ENCODE measurements at regions not wholly inside any gene's neighbourhood (a gene's known extent, or its start where the extent isn't known, plus 50 kb on each side); places are given as distances from the start of the nearest gene placed in this dataset.

DNA sequence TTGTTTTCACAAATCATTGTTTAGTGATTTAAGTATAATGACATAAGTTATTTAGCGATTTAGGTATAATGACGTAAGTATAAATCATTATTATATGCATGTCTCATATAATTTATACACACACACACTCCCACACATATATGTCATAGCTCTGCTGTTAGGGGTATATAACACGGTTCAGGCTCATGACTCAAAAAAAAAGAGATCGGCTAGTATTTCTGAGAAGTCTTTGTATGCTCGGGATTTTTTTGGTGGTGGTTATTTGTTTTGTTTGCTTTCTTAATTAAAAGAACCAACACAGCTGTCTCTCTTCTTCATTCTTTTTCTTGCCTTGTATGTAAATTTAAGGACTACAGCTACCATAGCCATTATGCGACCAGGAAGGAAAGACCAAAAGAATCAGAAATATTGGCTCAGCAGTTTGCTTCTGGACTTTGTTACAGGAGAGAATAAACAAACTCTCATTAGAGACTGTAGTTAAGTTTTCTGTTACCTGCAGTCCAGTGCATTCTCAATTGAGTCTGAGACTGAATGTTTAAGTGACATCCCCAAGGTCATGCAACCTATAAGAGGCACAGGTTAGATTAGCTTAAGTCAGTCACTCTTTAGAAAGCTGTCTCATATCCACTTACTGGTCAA is 83.2 kb upstream of the NREP start:
- Histone ChIP-seq H3K36me3 (no peaks in the 10 kb centered on the region), H3K27me3 (no peaks in the 10 kb centered on the region), H3K9me3 (no peaks in the 10 kb centered on the region), H3K27ac (no peak overlapping the region), H3K4me1 (peaks cover 0 to 14% (median 0%) of the 10 kb centered on the region in 4 donors), H3K4me3 (no peak overlapping the region)
- TF ChIP-seq, protein P1, sequence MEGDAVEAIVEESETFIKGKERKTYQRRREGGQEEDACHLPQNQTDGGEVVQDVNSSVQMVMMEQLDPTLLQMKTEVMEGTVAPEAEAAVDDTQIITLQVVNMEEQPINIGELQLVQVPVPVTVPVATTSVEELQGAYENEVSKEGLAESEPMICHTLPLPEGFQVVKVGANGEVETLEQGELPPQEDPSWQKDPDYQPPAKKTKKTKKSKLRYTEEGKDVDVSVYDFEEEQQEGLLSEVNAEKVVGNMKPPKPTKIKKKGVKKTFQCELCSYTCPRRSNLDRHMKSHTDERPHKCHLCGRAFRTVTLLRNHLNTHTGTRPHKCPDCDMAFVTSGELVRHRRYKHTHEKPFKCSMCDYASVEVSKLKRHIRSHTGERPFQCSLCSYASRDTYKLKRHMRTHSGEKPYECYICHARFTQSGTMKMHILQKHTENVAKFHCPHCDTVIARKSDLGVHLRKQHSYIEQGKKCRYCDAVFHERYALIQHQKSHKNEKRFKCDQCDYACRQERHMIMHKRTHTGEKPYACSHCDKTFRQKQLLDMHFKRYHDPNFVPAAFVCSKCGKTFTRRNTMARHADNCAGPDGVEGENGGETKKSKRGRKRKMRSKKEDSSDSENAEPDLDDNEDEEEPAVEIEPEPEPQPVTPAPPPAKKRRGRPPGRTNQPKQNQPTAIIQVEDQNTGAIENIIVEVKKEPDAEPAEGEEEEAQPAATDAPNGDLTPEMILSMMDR (IDR thresholded peaks at IDR 0.05): no peak
- intact Hi-C loops (cut with DNase I; ENCODE audit: low total_unique reads): no loop called here
- DNase-seq: no peak

DNA sequence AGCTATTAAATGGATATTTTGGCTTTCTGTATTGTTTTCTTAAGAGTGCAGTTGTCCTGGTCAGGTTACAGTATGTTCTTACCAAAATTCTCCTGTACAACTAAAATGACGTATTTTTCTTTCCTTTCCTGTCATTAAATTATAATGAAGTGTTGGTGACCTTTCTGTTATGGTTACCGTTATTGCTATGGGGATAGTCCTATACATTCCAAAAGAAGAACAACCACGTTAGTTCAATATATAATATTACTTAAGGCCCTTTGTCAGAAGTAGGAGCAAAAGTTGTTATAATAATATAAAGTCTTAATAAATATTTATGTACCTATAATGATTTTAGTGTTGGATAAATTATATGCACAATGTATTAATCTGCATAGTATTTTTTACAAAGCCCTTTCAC is 82.4 kb upstream of the NREP start:
- H3K4me3 ChIP-seq: no peak overlapping the region
- no peaks in the 10 kb centered on the region for H3K36me3 ChIP-seq
- no peaks in the 10 kb centered on the region for H3K9me3 ChIP-seq
- no peaks in the 10 kb centered on the region for H3K27me3 ChIP-seq
- TF ChIP-seq, protein P1 (IDR thresholded peaks at IDR 0.05): no peak
- no peak for DNase-seq
- H3K27ac ChIP-seq: no peak overlapping the region
- intact Hi-C loops (cut with DNase I; ENCODE audit: low total_unique reads): no loop called here
- peaks cover 0 to 21% (median 0%) of the 10 kb centered on the region in 4 donors for H3K4me1 ChIP-seq

DNA sequence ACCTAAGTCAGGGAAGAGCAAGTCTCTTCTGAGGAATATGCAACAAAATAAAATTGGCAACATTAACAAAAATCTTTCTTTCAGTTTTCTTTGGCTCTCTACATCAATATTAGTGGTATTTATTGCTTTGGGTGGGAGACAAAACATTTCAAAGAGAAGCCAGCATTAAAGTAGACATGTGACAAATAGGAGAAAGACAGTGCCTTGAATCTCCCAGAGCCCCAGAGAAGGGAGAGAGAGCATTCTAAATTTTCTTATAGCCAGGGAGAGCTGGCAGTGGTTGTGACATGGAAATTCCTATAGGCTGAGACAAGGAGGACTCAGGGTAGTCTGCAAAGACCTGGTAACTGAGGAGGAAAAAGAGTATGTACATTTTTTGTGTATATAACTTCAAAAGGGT is 79.4 kb upstream of the NREP start:
- intact Hi-C loops (cut with DNase I; ENCODE audit: low total_unique reads): no loop called here
- Histone ChIP-seq H3K4me3 (no peak overlapping the region), H3K4me1 (peaks cover 0 to 22% (median 0%) of the 10 kb centered on the region in 4 donors), H3K36me3 (no peaks in the 10 kb centered on the region), H3K27ac (no peak overlapping the region), H3K27me3 (no peaks in the 10 kb centered on the region), H3K9me3 (no peaks in the 10 kb centered on the region)
- TF ChIP-seq, protein P1 (IDR thresholded peaks at IDR 0.05): no peak
- no peak for DNase-seq

DNA sequence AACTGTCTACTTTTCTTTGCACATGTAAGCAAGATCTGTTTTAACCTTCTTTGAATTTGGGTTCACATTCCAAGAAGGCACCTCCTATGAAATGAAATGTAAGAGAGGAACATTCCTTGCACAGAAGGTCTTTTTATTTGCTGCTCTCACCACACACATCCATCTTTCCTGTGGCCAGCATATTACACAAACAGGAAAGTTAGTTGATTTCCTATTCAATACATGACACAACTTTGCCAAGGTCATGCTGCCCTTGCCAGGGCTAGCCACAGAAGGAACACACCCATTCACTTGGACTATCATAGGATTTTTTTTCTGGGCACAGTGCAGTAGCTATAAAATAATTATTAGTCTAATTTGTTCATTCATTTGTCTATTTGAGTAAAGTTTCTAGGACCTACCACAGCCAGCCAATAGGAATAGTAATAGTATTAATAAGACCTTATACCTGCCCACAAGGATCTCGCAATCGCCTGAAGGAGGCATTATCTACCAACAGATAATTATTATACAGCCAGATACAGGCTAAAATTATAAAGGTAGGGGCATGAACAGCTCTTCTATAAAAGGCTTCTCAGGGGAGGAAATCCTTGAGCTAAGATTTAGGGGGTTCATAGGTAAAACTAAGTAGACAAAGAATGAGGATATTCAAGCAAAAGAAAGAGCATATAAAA is 78.1 kb upstream of the NREP start:
- no peaks in the 10 kb centered on the region for H3K9me3 ChIP-seq
- no peak overlapping the region for H3K4me3 ChIP-seq
- no peak for DNase-seq
- TF ChIP-seq, protein P1 (IDR thresholded peaks at IDR 0.05): no peak
- H3K4me1 ChIP-seq: peaks cover 0 to 23% (median 0%) of the 10 kb centered on the region in 4 donors
- intact Hi-C loops (cut with DNase I; ENCODE audit: low total_unique reads): no loop called here
- no peaks in the 10 kb centered on the region for H3K27me3 ChIP-seq
- H3K27ac ChIP-seq: no peak overlapping the region
- no peaks in the 10 kb centered on the region for H3K36me3 ChIP-seq

DNA sequence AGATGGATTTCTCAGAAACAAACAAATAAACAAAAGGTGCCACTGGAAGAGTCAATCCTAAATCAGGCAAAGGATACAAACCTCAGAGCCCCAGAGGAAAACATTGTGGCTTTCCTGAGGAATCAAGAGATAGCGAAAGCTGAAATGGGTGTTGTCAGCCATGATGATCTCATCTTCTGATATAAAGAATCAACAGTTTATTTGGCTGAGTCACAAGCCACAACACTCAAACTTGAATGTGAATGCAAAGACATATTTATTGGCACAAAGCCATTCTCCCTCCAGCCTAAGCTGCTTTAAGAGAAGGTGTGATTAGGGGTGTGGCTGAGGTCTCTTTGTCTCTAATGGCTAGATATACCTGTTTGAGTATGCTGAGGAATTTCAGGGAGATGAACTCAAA is 73.3 kb upstream of the NREP start:
- TF ChIP-seq, protein P1 (IDR thresholded peaks at IDR 0.05): no peak
- Histone ChIP-seq H3K27ac (no peak overlapping the region), H3K4me1 (peaks cover 0 to 21% (median 0%) of the 10 kb centered on the region in 4 donors), H3K4me3 (no peak overlapping the region), H3K9me3 (no peaks in the 10 kb centered on the region), H3K27me3 (no peaks in the 10 kb centered on the region), H3K36me3 (no peaks in the 10 kb centered on the region)
- DNase-seq: no peak
- intact Hi-C loops (cut with DNase I; ENCODE audit: low total_unique reads): no loop called here
